NCI-H1105 treated with DMSO at 0.1 percent for 48 hours (cell line): ENCODE measurements at regions not wholly inside any gene's neighbourhood (a gene's known extent, or its start where the extent isn't known, plus 50 kb on each side); places are given as distances from the start of the nearest gene placed in this dataset.
"Not testable (repeated sequence)": the region's sequence is repeated elsewhere in the genome, so short reads cannot be mapped to it uniquely, and the experiment has no call there.

Experiments
- DNase-seq: peaks from one replicate; lab custom pipeline; 2025; lab: John Stamatoyannopoulos, UW

- DNase-seq: no peak
Observed at GRCh38 chr18:22701795-22702194, 231.3 kb upstream of the RBBP8 start.

DNA sequence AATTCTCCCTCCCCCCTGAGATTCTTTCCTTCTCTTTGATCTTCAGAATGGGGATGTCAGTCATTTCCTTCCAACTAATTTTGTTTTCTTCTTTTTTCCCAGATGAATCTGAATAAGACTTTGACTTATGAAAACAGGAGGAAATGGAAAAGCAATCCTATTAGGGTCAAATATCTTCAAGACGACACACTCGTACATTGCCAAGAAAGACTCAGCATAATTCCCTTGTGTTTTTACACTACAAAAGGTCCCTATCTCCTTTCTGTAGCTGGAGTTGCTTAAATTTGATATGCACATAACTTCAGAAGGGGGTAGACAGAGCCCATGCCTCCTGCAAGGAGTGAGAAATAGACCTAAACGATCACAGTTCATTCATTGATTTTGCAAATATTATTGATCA lies 230.3 kb upstream of the RBBP8 start:
- no peak for DNase-seq

GRCh38 chr18:22703883-22704585 lies 229.1 kb upstream of the RBBP8 start:
- peak; percentile 66 for DNase-seq

DNA sequence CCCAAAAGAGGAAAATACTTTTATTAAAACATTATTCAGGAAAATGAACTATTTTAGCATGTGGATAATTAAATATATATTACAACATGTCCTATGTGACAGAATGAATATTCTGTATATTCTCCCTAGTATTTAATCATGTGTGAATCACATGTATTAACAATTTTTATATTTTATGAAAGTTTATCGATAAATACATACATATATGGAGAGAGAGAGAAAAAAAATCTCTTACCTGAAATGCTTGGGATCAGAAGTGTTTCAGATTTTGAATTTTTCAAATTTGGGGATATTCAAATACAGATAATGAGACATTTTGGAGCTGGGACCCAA lies 228.6 kb upstream of the RBBP8 start:
- no peak for DNase-seq

- no peak for DNase-seq
Observed at GRCh38 chr18:22705328-22705727, 227.8 kb upstream of the RBBP8 start.

- DNase-seq: not testable (repeated sequence)
Observed at GRCh38 chr18:22706025-22706424, 227.1 kb upstream of the RBBP8 start.

GRCh38 chr18:22709288-22710060 lies 223.7 kb upstream of the RBBP8 start:
- no peak for DNase-seq

GRCh38 chr18:22710673-22711191 lies 222.4 kb upstream of the RBBP8 start:
- no peak for DNase-seq

DNA sequence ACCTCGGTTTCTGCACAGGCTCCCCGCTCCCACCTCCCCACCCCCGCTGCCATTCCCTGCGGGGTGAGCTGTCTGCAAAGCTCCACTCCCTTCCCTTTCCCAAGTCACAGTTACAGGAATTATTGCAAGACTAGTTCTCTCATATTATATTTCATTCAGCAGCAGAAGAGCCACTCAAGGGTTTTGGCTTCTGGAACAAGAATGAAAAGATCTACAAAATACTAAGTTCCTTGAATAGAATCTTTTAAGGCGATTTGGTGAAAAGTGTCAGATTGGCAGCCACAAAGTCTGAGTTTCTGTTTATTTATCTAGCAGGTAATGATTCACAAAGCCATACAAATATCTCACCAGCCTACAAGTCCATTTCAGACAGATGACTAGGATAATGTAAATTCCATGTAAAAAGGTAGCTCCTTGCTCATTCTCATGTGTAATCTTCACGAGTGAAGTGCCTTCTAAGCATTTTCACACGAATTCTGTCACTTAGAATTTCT lies 221.9 kb upstream of the RBBP8 start:
- no peak for DNase-seq

GRCh38 chr18:22713511-22713910 lies 219.6 kb upstream of the RBBP8 start:
- DNase-seq: no peak

DNA sequence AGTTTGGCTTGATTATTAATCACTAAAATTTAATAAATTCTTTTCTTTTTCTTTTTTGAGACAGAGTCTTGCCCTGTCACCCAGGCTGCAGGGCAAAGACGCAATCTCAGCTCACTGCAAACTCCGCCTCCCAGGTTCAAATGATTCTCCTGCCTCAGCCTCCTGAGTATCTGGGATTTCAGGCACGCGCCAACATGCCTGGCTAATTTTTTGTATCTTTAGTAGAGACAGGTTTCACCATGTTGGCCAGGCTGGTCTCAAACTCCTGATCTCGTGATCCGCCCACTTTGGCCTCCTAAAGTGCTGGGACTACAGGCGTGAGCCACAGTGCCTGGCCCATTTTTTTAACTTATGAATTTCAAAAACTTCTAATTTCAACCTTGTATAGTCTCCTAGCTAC lies 215.6 kb upstream of the RBBP8 start:
- DNase-seq: not testable (repeated sequence)

DNA sequence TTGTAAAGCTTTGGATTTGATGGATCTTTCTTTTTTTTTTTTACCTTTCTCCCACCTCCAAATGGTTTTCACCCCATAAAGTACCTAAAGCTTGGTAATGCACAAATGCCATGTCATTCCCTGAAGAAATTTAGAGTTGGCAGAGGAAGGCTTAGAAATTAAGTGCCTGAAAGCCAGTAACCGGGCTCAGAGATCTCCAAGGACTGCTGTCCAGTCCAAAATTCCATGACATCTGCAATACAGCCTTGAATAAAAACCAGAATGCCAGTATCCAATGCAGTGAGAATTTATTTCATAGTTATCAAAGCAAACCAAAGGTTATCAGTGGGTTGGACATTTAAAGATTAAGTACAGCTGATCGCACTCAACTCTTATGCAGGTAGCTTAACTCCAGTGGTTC lies 209.9 kb upstream of the RBBP8 start:
- DNase-seq: no peak

- no peak for DNase-seq
Observed at GRCh38 chr18:22723773-22724172, 209.4 kb upstream of the RBBP8 start.

GRCh38 chr18:22726469-22726868 lies 206.7 kb upstream of the RBBP8 start:
- DNase-seq: no peak

DNA sequence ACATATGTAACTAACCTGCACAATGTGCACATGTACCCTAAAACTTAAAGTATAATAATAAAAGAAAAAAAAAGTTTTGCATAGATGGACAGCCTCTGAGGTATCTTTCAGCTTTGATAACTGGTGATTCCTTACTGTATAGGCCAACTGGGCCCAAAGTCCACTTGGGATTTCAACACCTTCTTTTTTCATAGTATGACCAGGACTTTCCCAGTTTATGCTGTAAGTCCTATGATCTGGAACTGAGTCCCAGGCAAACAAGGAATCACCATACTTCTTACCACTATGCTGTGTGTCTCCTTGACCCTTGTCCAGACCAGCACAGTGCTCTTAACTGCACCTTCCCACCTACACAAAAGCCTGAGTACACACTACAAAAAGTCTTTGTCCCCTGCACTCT lies 205.1 kb upstream of the RBBP8 start:
- no peak for DNase-seq

- DNase-seq: no peak
Observed at GRCh38 chr18:22728481-22729105, 204.5 kb upstream of the RBBP8 start.

DNA sequence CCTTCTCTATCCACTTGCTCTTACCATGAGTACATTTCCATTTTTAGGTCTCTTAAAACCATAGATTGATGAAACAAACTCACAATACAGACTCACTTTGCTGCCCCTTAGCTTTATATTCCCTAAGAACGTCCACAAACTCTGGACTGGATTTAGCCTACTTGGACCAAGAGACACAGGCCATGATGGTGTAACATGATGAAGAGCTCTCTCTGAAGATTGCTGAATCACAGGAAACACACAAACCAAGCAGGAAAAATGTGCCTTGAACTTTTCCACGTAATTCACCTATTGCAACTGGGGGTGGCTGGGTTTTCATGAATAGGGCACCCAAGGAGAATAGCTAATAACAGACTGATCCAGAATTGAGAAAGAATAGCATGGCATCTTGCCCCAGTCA lies 201.7 kb upstream of the RBBP8 start:
- DNase-seq: no peak

DNA sequence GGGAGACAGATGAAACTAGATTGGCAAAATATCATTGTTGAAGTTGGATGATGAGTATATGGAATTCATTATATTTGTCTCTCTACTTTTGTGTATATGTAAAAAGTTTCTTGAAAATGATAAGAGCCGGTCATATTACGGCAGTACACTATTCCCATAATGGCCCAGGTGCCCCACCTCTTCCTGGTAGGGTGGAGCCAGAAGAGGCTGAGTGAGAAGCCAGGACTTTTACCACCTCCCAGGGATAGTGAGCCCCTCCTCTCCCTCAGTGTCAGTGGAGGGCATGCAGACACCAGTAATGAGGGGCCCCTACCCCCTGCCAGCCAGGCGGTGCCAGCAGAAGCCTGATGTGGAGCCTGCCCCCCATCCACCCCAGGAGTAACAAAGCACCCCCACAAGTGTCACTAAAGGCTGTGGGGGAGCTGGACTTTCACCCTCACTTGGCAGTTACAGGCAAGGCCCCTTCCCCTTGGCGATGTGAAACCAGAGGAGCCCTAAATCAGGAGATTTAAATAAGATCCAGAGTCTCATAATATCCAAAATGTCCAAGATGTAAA lies 198.9 kb upstream of the RBBP8 start:
- DNase-seq: no peak

GRCh38 chr18:22734791-22735627 lies 198.1 kb upstream of the RBBP8 start:
- no peak for DNase-seq

DNA sequence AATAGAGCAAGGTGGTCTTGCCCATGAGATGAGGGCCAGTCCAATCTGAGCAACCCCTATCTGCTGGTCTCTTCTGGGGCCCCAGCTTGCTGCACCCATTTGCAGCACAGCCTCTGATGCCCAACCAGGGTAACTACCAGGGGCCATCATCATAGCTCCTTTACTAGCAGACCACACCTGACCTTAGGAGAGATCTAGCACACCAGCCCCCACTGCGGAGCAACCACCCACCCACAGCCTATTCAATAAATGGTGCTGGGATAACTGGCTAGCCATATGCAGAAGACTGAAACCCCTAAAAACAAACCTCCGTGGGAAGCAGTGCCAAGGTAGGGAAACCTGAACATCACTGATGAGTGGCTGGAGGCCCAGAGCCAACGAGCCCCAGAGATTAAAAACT lies 196.1 kb upstream of the RBBP8 start:
- no peak for DNase-seq

- no peak for DNase-seq
Observed at GRCh38 chr18:22739061-22739642, 194.0 kb upstream of the RBBP8 start.
